Liver (tissue), 7 donors: ENCODE measurements at regions not wholly inside any gene's neighbourhood (a gene's known extent, or its start where the extent isn't known, plus 50 kb on each side); places are given as distances from the start of the nearest gene placed in this dataset.

Experiments used
- DNase-seq: peaks from one replicate; pipeline ENCODE4 v3.0.0-alpha.2; 2017; ENCODE audit warnings: low spot score
- H3K27ac ChIP-seq, 2 donors: one replicate each; pipeline ENCODE4 v1.7.0; 2013; ENCODE audit warnings: inconsistent platforms in 2 of 2, low read length in 2 of 2, control low read depth in 1 of 2, low read depth in 1 of 2, mild to moderate bottlenecking in 1 of 2
- H3K27me3 ChIP-seq, 4 donors: one replicate each; pipeline versions ENCODE4 v1.6.1 to v1.7.0; 2013; ENCODE audit warnings: low read length in 3 of 4, inconsistent platforms in 1 of 4, mild to moderate bottlenecking in 1 of 4, moderate library complexity in 1 of 4; ENCODE audit not compliant: control insufficient read depth in 4 of 4, insufficient read depth in 4 of 4
- H3K36me3 ChIP-seq, 4 donors: one replicate each; pipeline versions ENCODE4 v1.6.1 to v1.7.0; 2013; ENCODE audit warnings: low read length in 3 of 4, mild to moderate bottlenecking in 3 of 4, low read depth in 1 of 4, moderate library complexity in 1 of 4; ENCODE audit not compliant: control insufficient read depth in 4 of 4, insufficient read depth in 3 of 4
- H3K4me1 ChIP-seq, 4 donors: one replicate each; pipeline versions ENCODE4 v1.6.1 to v1.7.0; 2013; ENCODE audit warnings: low read length in 3 of 4, mild to moderate bottlenecking in 3 of 4, moderate library complexity in 1 of 4; ENCODE audit not compliant: control insufficient read depth in 4 of 4, insufficient read depth in 4 of 4
- H3K4me3 ChIP-seq, 3 donors: one replicate each; pipeline versions ENCODE4 v1.6.1 to v1.7.0; 2013; ENCODE audit warnings: low read length in 3 of 3, control low read depth in 1 of 3, low read depth in 1 of 3, mild to moderate bottlenecking in 1 of 3
- H3K9ac ChIP-seq, 2 donors: one replicate each; pipeline ENCODE4 v1.7.0; 2013; ENCODE audit warnings: low read length in 2 of 2, mild to moderate bottlenecking in 2 of 2, moderate library complexity in 2 of 2, control low read depth in 1 of 2, low read depth in 1 of 2
- H3K9me3 ChIP-seq, 4 donors: one replicate each; pipeline versions ENCODE4 v1.6.1 to v1.7.0; 2013; ENCODE audit warnings: low read length in 3 of 4; ENCODE audit not compliant: control insufficient read depth in 4 of 4
- EGR1 ChIP-seq, 2 donors: IDR thresholded peaks; 2 replicates each; pipeline ENCODE4 v1.6.1; 2016 to 2018; ENCODE audit warnings: antibody characterized with exemption in 2 of 2, low read depth in 2 of 2
- FOXA1 ChIP-seq: IDR thresholded peaks from 2 replicates; pipeline ENCODE4 v1.6.1; 2016; ENCODE audit warnings: antibody characterized with exemption
- FOXA2 ChIP-seq: IDR thresholded peaks from 2 replicates; pipeline ENCODE4 v1.6.1; 2016; ENCODE audit warnings: antibody characterized with exemption
- GABPA ChIP-seq, 2 donors: IDR thresholded peaks in 1 of 2; conservative IDR thresholded peaks in 1 of 2; 2 replicates each; pipeline ENCODE4 v1.6.1; 2016; ENCODE audit warnings: antibody characterized with exemption in 2 of 2, mild to moderate bottlenecking in 1 of 2, moderate library complexity in 1 of 2
- HNF4A ChIP-seq, 2 donors: conservative IDR thresholded peaks; 2 replicates each; pipeline ENCODE4 v1.6.1; 2016; ENCODE audit warnings: antibody characterized with exemption in 2 of 2, mild to moderate bottlenecking in 2 of 2
- HNF4G ChIP-seq: IDR thresholded peaks from 2 replicates; pipeline ENCODE4 v1.6.1; 2016; ENCODE audit warnings: antibody characterized with exemption
- JUND ChIP-seq, 2 donors: IDR thresholded peaks; 2 replicates each; pipeline ENCODE4 v1.6.1; 2016; ENCODE audit warnings: antibody characterized with exemption in 2 of 2
- NR2F2 ChIP-seq: IDR thresholded peaks from 2 replicates; pipeline ENCODE4 v1.6.1; 2016; ENCODE audit warnings: antibody characterized with exemption
- RAD21 ChIP-seq, 2 donors: IDR thresholded peaks; 2 replicates each; pipeline ENCODE4 v1.6.1; 2016; ENCODE audit warnings: antibody characterized with exemption in 2 of 2, mild to moderate bottlenecking in 2 of 2
- SP1 ChIP-seq: IDR thresholded peaks from 2 replicates; pipeline ENCODE4 v1.6.1; 2018; ENCODE audit warnings: antibody characterized with exemption, mild to moderate bottlenecking
- TAF1 ChIP-seq: conservative IDR thresholded peaks from 2 replicates; pipeline ENCODE4 v1.6.1; 2016; ENCODE audit warnings: antibody characterized with exemption, mild to moderate bottlenecking
- YY1 ChIP-seq: IDR thresholded peaks from 2 replicates; pipeline ENCODE4 v1.6.1; 2016; ENCODE audit warnings: antibody characterized with exemption, mild to moderate bottlenecking
- WGBS: extraction: QIAGEN DNeasy Blood & Tissue Kit; methylation state at CpG from one replicate; pipeline ENCODE4 v1.1.7; 2013; 5-methylcytosine and 5-hydroxymethylcytosine counted together
- TF ChIP-seq, protein P1 (sequence below): IDR thresholded peaks from 2 replicates; pipeline ENCODE4 v1.6.1; 2016; ENCODE audit warnings: antibody characterized with exemption
- TF ChIP-seq, protein P2 (sequence below): IDR thresholded peaks from 2 replicates; pipeline ENCODE4 v1.6.1; 2016; ENCODE audit warnings: antibody characterized with exemption
- TF ChIP-seq, protein P3 (sequence below): IDR thresholded peaks from 2 replicates; pipeline ENCODE4 v1.6.1; 2016; ENCODE audit warnings: antibody characterized with exemption
- TF ChIP-seq, protein P4 (sequence below): IDR thresholded peaks from 2 replicates; pipeline ENCODE4 v1.6.1; 2016; ENCODE audit warnings: antibody characterized with exemption, mild to moderate bottlenecking
- donor health status: healthy.
- donor health status: healthy.
- donor health status: healthy.
- donor health status: healthy.

DNA sequence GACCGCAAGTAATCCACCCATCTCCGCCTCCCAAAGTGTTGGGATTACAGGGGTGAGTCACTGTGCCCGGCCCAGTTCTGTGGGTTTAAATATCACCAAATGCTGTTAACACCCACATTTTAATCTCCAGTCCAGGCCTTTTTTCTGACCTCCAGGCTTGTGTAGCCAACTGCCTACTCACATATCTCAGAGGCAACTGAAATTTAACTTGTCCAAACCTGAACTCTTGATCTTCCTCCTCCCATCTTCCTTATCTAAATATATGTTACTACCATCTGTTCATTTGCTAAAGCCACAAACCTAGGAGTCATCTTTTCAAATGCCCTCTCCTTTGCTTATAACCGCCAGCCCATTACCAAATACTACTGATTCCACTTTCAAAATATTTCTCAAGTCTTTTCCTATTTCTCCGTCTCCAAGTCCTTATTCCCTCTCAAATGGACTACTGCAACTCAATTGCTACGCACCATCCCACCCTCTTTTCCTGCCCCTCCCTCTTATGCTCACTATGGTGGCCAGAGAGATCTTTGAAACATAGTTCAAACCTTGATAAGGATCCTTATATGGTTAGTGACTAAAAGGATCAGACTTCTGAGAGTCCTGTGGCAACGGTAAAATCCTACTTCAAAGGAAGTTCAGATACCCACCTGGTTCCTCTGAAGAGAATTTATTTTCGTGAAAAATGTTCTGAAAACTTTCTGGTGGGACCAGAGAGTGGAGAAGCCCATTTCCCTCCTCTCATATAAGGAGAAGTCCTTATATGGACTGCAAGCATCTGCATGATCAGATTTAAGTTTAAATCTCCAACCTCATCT, 78.5 kb upstream of the CDC42BPA start:
- H3K27me3 ChIP-seq, result no peaks in the 10 kb centered on the region
- no peaks in the 10 kb centered on the region for H3K4me1 ChIP-seq
- no peaks in the 10 kb centered on the region for H3K36me3 ChIP-seq
- peak; percentile 38 for DNase-seq
- no peak for TF ChIP-seq HNF4A (conservative IDR thresholded peaks at IDR 0.05)
- TF ChIP-seq YY1, result no peak
- TF ChIP-seq FOXA2, result no peak
- TF ChIP-seq, protein P1, sequence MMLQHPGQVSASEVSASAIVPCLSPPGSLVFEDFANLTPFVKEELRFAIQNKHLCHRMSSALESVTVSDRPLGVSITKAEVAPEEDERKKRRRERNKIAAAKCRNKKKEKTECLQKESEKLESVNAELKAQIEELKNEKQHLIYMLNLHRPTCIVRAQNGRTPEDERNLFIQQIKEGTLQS, result no peak
- TF ChIP-seq TAF1, result no peak
- no peak for TF ChIP-seq FOXA1
- TF ChIP-seq HNF4G, result no peak
- TF ChIP-seq, protein P2, sequence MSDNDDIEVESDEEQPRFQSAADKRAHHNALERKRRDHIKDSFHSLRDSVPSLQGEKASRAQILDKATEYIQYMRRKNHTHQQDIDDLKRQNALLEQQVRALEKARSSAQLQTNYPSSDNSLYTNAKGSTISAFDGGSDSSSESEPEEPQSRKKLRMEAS, result no peak
- TF ChIP-seq JUND (IDR thresholded peaks at IDR 0.05), result no peak
- no peak for TF ChIP-seq SP1
- no peak for TF ChIP-seq NR2F2
- no peak for TF ChIP-seq RAD21 (IDR thresholded peaks at IDR 0.05)
- TF ChIP-seq EGR1 (IDR thresholded peaks at IDR 0.05; ENCODE audit: low read depth in 2 of 2), result no peak
- TF ChIP-seq, protein P3, sequence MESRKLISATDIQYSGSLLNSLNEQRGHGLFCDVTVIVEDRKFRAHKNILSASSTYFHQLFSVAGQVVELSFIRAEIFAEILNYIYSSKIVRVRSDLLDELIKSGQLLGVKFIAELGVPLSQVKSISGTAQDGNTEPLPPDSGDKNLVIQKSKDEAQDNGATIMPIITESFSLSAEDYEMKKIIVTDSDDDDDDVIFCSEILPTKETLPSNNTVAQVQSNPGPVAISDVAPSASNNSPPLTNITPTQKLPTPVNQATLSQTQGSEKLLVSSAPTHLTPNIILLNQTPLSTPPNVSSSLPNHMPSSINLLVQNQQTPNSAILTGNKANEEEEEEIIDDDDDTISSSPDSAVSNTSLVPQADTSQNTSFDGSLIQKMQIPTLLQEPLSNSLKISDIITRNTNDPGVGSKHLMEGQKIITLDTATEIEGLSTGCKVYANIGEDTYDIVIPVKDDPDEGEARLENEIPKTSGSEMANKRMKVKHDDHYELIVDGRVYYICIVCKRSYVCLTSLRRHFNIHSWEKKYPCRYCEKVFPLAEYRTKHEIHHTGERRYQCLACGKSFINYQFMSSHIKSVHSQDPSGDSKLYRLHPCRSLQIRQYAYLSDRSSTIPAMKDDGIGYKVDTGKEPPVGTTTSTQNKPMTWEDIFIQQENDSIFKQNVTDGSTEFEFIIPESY, result no peak
- TF ChIP-seq GABPA (IDR thresholded peaks at IDR 0.05 in 1 of 2, conservative IDR thresholded peaks at IDR 0.05 in 1 of 2), result no peak
- TF ChIP-seq, protein P4, sequence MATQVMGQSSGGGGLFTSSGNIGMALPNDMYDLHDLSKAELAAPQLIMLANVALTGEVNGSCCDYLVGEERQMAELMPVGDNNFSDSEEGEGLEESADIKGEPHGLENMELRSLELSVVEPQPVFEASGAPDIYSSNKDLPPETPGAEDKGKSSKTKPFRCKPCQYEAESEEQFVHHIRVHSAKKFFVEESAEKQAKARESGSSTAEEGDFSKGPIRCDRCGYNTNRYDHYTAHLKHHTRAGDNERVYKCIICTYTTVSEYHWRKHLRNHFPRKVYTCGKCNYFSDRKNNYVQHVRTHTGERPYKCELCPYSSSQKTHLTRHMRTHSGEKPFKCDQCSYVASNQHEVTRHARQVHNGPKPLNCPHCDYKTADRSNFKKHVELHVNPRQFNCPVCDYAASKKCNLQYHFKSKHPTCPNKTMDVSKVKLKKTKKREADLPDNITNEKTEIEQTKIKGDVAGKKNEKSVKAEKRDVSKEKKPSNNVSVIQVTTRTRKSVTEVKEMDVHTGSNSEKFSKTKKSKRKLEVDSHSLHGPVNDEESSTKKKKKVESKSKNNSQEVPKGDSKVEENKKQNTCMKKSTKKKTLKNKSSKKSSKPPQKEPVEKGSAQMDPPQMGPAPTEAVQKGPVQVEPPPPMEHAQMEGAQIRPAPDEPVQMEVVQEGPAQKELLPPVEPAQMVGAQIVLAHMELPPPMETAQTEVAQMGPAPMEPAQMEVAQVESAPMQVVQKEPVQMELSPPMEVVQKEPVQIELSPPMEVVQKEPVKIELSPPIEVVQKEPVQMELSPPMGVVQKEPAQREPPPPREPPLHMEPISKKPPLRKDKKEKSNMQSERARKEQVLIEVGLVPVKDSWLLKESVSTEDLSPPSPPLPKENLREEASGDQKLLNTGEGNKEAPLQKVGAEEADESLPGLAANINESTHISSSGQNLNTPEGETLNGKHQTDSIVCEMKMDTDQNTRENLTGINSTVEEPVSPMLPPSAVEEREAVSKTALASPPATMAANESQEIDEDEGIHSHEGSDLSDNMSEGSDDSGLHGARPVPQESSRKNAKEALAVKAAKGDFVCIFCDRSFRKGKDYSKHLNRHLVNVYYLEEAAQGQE, result no peak
- H3K9ac ChIP-seq, result no peak overlapping the region
- 87% methylated on average over 8 of the region's 8 CpGs for WGBS
- no peaks in the 10 kb centered on the region for H3K9me3 ChIP-seq
- H3K27ac ChIP-seq, result no peak overlapping the region
- H3K4me3 ChIP-seq, result no peak overlapping the region

DNA sequence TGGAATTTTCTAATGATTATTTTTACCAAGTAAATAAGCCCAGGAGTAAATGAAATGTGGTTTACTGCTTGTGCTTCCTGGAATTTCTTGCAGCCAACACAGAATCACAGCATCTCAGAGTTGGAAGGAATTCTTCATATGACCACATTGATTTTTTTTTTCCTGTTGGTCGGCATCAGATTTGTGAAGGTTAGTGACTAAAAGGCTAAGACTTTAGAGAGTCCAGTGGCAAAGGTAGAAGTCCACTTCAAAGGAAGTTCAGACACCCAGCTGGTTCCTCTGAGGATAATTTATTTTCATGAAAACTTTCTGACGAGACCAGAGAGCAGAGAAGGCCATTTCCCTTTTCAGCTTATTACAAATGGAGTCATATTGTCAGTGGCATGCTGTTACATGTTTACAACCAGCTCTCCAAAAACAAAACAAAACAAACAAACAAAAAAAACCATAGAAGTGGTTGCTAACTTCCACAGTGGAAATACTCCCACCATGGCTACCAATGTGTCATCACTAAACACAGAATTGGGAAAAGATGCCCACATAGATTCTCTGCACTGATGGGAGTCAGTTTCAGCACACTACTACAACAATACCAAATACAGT, 77.2 kb upstream of the CDC42BPA start:
- no peaks in the 10 kb centered on the region for H3K4me1 ChIP-seq
- H3K27me3 ChIP-seq, result no peaks in the 10 kb centered on the region
- H3K4me3 ChIP-seq, result no peak overlapping the region
- H3K9me3 ChIP-seq, result no peaks in the 10 kb centered on the region
- no peak overlapping the region for H3K27ac ChIP-seq
- 78% methylated on average over 2 of the region's 2 CpGs for WGBS
- TF ChIP-seq TAF1 (no peak), HNF4G (no peak), YY1 (no peak), FOXA1 (no peak), GABPA (IDR thresholded peaks at IDR 0.05 in 1 of 2, conservative IDR thresholded peaks at IDR 0.05 in 1 of 2) (no peak)
- H3K9ac ChIP-seq, result no peak overlapping the region
- no peaks in the 10 kb centered on the region for H3K36me3 ChIP-seq
- no peak for DNase-seq
